CD8-positive, alpha-beta memory T cell (primary cell): ENCODE measurements at regions not wholly inside any gene's neighbourhood (a gene's known extent, or its start where the extent isn't known, plus 50 kb on each side); places are given as distances from the start of the nearest gene placed in this dataset.

Experiments
- CTCF ChIA-PET: fragments of 350-600 bp; sonication (Branson Sonifier 250); formaldehyde crosslinking; loops from one replicate; lab custom pipeline; 2021; ENCODE audit warnings: antibody characterized with exemption; lab: Charles Lee
- POLR2A ChIA-PET: fragments of 350-600 bp; sonication (Branson Sonifier 250); formaldehyde crosslinking; loops from one replicate; lab custom pipeline; 2021; ENCODE audit warnings: antibody characterized with exemption; lab: Charles Lee
- DNase-seq, 5 donors: peaks; one replicate each; pipeline versions ENCODE4 v3.0.0 to v3.0.0-alpha.2; 2020 to 2022; ENCODE audit warnings: mixed read lengths in 1 of 5
- H3K27ac ChIP-seq: one replicate; pipeline ENCODE4 v1.7.0; 2013; ENCODE audit warnings: low read depth, mild to moderate bottlenecking, low read length, moderate library complexity
- H3K27me3 ChIP-seq: 2 replicates; pipeline ENCODE4 v1.7.0; 2013; ENCODE audit warnings: low read length, mild to moderate bottlenecking; ENCODE audit not compliant: insufficient read depth, poor library complexity, severe bottlenecking
- H3K36me3 ChIP-seq: 2 replicates; pipeline ENCODE4 v1.7.0; 2013; ENCODE audit warnings: mild to moderate bottlenecking, low read length, moderate library complexity; ENCODE audit not compliant: insufficient read depth
- H3K4me1 ChIP-seq: 2 replicates; pipeline ENCODE4 v1.7.0; 2013; ENCODE audit warnings: mild to moderate bottlenecking, low read length, moderate library complexity; ENCODE audit not compliant: insufficient read depth
- H3K4me3 ChIP-seq: 2 replicates; pipeline ENCODE4 v1.7.0; 2013; ENCODE audit warnings: mild to moderate bottlenecking, low read length
- H3K9me3 ChIP-seq: 2 replicates; pipeline ENCODE4 v1.7.0; 2013; ENCODE audit warnings: mild to moderate bottlenecking, low read length
- H3K27ac Mint-ChIP-seq, 8 donors: one replicate each; pipeline ENCODE4 v1.8.0; 2020 to 2021; ENCODE audit warnings: mixed read lengths in 8 of 8, mild to moderate bottlenecking in 6 of 8, inconsistent platforms in 3 of 8, moderate library complexity in 3 of 8
- H3K27me3 Mint-ChIP-seq, 2 donors: one replicate each; pipeline ENCODE4 v1.8.0; 2020 to 2021; ENCODE audit warnings: mixed read lengths in 2 of 2, mild to moderate bottlenecking in 1 of 2, moderate library complexity in 1 of 2
- H3K36me3 Mint-ChIP-seq, 3 donors: one replicate each; pipeline ENCODE4 v1.8.0; 2020 to 2021; ENCODE audit warnings: mixed read lengths in 3 of 3, inconsistent platforms in 1 of 3, mild to moderate bottlenecking in 1 of 3
- H3K4me1 Mint-ChIP-seq, 3 donors: one replicate each; pipeline ENCODE4 v1.8.0; 2020 to 2021; ENCODE audit warnings: mixed read lengths in 3 of 3, inconsistent platforms in 1 of 3, mild to moderate bottlenecking in 1 of 3
- H3K4me3 Mint-ChIP-seq, 7 donors: one replicate each; pipeline ENCODE4 v1.8.0; 2020 to 2021; ENCODE audit warnings: mixed read lengths in 7 of 7, mild to moderate bottlenecking in 6 of 7, moderate library complexity in 4 of 7, inconsistent platforms in 2 of 7
- H3K9me3 Mint-ChIP-seq, 5 donors: one replicate each; pipeline ENCODE4 v1.8.0; 2020 to 2022; ENCODE audit warnings: mixed read lengths in 5 of 5, mild to moderate bottlenecking in 3 of 5, moderate library complexity in 2 of 5, inconsistent platforms in 1 of 5

GRCh38 chr15:27627623-27628022 lies 471.5 kb downstream of the OCA2 start:
- Mint-ChIP-seq H3K27me3 (peaks cover 0 to 1% of the 10 kb centered on the region in 2 donors), H3K9me3 (peaks cover 7 to 28% (median 23%) of the 10 kb centered on the region in 5 donors), H3K27ac (no peak overlapping the region), H3K4me1 (no peaks in the 10 kb centered on the region), H3K36me3 (no peaks in the 10 kb centered on the region), H3K4me3 (no peak overlapping the region)
- CTCF ChIA-PET: no interaction called here
- H3K27ac ChIP-seq: no peak overlapping the region
- no peaks in the 10 kb centered on the region for H3K27me3 ChIP-seq
- H3K36me3 ChIP-seq: no peaks in the 10 kb centered on the region
- H3K4me1 ChIP-seq: no peaks in the 10 kb centered on the region
- no peak for DNase-seq
- POLR2A ChIA-PET: no interaction called here
- H3K9me3 ChIP-seq: no peaks in the 10 kb centered on the region
- H3K4me3 ChIP-seq: no peak overlapping the region

GRCh38 chr15:27623560-27624305 lies 475.4 kb downstream of the OCA2 start:
- Mint-ChIP-seq H3K27ac (no peak overlapping the region), H3K4me1 (no peaks in the 10 kb centered on the region), H3K4me3 (no peak overlapping the region), H3K9me3 (peaks cover 3 to 34% (median 23%) of the 10 kb centered on the region in 5 donors), H3K27me3 (peaks cover 0 to 1% of the 10 kb centered on the region in 2 donors), H3K36me3 (no peaks in the 10 kb centered on the region)
- no peak overlapping the region for H3K27ac ChIP-seq
- no peaks in the 10 kb centered on the region for H3K4me1 ChIP-seq
- DNase-seq: no peak
- POLR2A ChIA-PET: no interaction called here
- no peaks in the 10 kb centered on the region for H3K27me3 ChIP-seq
- no peaks in the 10 kb centered on the region for H3K36me3 ChIP-seq
- CTCF ChIA-PET: no interaction called here
- no peaks in the 10 kb centered on the region for H3K9me3 ChIP-seq
- H3K4me3 ChIP-seq: no peak overlapping the region

DNA sequence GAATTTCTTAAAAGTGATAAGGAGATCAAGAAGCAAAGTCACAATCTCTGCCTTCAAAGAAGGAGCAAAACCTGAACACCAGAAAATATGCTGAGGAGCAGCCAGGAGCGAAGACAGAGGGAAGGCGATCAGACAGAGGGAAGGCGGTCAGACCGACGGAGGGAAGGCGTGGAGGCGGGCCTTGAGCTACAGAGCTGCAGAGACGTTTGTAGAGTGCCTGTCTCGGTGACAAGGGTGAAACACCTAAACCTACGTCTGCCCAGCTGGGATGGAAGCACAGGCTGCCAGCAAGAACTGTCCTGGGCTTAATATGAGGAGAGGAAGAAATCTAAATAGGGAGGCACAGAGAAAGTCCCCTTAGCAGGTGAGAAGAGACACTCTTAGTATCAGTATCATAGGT lies 476.0 kb downstream of the OCA2 start:
- Mint-ChIP-seq H3K9me3 (peaks cover 3 to 31% (median 23%) of the 10 kb centered on the region in 5 donors), H3K4me3 (no peak overlapping the region), H3K27me3 (peaks cover 0 to 1% of the 10 kb centered on the region in 2 donors), H3K4me1 (no peaks in the 10 kb centered on the region), H3K36me3 (no peaks in the 10 kb centered on the region), H3K27ac (no peak overlapping the region)
- H3K27ac ChIP-seq: no peak overlapping the region
- no peaks in the 10 kb centered on the region for H3K4me1 ChIP-seq
- POLR2A ChIA-PET: no interaction called here
- H3K4me3 ChIP-seq: no peak overlapping the region
- no peaks in the 10 kb centered on the region for H3K27me3 ChIP-seq
- DNase-seq: no peak
- no peaks in the 10 kb centered on the region for H3K36me3 ChIP-seq
- H3K9me3 ChIP-seq: no peaks in the 10 kb centered on the region
- CTCF ChIA-PET: no interaction called here

DNA sequence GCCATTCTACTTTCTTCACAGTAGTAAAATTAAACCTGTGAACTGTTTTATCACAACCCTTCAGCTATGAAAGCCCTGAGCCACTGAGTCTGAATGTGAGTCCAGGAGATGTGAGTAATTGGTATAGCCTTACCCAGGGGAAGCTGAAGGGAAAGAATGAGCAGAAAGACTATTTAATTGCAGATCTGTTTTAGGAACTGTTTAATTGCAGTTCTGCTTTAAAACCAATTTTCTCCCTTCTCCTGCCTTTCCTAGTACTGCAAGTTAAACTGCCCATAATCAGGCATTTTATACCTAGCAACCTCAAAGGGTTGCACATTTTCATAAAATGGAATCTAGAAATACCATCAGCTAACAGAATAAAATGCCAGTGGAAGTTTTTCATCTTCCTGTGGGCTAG lies 476.7 kb downstream of the OCA2 start:
- no peaks in the 10 kb centered on the region for H3K4me1 Mint-ChIP-seq
- H3K27me3 Mint-ChIP-seq: peaks cover 0 to 1% of the 10 kb centered on the region in 2 donors
- H3K36me3 Mint-ChIP-seq: no peaks in the 10 kb centered on the region
- no peak overlapping the region for H3K4me3 Mint-ChIP-seq
- no peak overlapping the region for H3K4me3 ChIP-seq
- DNase-seq: no peak
- POLR2A ChIA-PET: no interaction called here
- H3K36me3 ChIP-seq: no peaks in the 10 kb centered on the region
- no peak overlapping the region for H3K27ac Mint-ChIP-seq
- no peaks in the 10 kb centered on the region for H3K4me1 ChIP-seq
- H3K27ac ChIP-seq: no peak overlapping the region
- no peaks in the 10 kb centered on the region for H3K27me3 ChIP-seq
- CTCF ChIA-PET: no interaction called here
- no peaks in the 10 kb centered on the region for H3K9me3 ChIP-seq
- peaks cover 3 to 25% (median 19%) of the 10 kb centered on the region in 5 donors for H3K9me3 Mint-ChIP-seq

DNA sequence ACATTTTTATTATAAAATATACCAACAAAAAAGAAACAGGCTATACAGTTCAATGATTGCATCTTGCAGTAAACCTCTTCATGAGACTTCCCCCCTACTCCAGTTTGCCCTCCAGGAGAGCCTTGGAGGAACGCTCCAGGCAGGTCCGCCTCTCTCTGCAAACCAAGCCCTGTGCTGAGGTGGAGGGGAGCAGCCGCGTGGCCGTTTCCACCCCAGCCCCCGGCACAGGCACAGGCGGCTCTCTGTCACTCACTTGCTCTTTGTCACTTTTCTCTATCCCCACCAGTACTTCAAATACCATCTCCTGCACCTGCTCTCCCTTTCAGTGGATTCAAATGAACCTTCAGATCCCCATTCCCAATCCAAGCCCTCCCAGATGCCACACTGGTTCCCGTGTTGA lies 479.9 kb downstream of the OCA2 start:
- no peak for DNase-seq
- CTCF ChIA-PET: no interaction called here
- POLR2A ChIA-PET: no interaction called here
- H3K36me3 ChIP-seq: no peaks in the 10 kb centered on the region
- H3K4me1 Mint-ChIP-seq: no peaks in the 10 kb centered on the region
- H3K9me3 ChIP-seq: no peaks in the 10 kb centered on the region
- no peaks in the 10 kb centered on the region for H3K4me1 ChIP-seq
- no peaks in the 10 kb centered on the region for H3K27me3 ChIP-seq
- H3K27ac ChIP-seq: no peak overlapping the region
- H3K27ac Mint-ChIP-seq: no peak overlapping the region
- peaks cover 0 to 17% (median 12%) of the 10 kb centered on the region in 5 donors for H3K9me3 Mint-ChIP-seq
- H3K36me3 Mint-ChIP-seq: peaks cover 0 to 2% (median 0%) of the 10 kb centered on the region in 3 donors
- peaks cover 0 to 1% of the 10 kb centered on the region in 2 donors for H3K27me3 Mint-ChIP-seq
- no peak overlapping the region for H3K4me3 ChIP-seq
- no peak overlapping the region for H3K4me3 Mint-ChIP-seq

DNA sequence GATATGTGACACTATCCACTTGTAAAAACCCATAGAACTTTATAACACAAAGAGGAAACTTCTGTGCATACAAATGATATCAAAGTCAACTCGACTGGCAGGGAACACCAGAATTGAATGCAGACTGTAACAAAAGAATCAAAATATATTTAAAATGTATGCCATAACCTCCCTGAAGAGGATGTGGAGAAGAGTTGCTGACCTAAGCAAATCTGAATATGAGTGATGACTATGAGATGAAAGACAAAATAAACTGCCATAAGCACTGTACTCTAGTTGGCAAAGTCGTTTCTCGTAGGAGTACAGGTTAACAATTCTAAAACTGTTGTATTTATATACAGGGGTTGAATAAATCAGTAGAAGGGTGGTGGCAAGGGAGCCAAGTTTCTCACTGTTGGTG lies 482.1 kb downstream of the OCA2 start:
- no peaks in the 10 kb centered on the region for H3K27me3 ChIP-seq
- no peak overlapping the region for H3K4me3 ChIP-seq
- ChIA-PET POLR2A (no interaction called here), CTCF (no interaction called here)
- no peak overlapping the region for H3K27ac ChIP-seq
- H3K36me3 ChIP-seq: no peaks in the 10 kb centered on the region
- Mint-ChIP-seq H3K27ac (no peak overlapping the region), H3K36me3 (peaks cover 0 to 2% (median 0%) of the 10 kb centered on the region in 3 donors), H3K4me3 (no peak overlapping the region), H3K4me1 (no peaks in the 10 kb centered on the region), H3K9me3 (peaks cover 0 to 17% (median 8%) of the 10 kb centered on the region in 5 donors), H3K27me3 (no peaks in the 10 kb centered on the region)
- H3K9me3 ChIP-seq: no peaks in the 10 kb centered on the region
- H3K4me1 ChIP-seq: no peaks in the 10 kb centered on the region
- no peak for DNase-seq

DNA sequence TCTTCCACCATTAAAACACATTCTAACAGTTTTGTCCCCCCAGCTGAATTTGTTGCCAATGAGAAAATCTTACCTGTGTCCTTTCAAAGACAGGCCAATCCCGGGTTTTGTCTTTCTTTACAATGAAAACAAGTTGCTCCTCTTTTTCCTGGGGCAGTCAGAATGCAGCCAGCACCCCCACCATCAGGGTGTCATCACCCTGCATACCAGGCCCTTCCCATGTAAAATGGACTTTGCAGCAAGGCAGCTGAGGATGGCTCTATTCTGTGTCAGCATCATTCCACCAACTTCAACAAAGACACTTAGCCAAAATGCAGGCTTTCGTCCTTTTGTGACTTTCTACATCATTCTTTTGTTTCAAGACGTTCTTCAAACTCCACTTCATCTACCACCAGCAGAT lies 490.9 kb downstream of the OCA2 start:
- Histone ChIP-seq H3K4me3 (no peak overlapping the region), H3K9me3 (no peaks in the 10 kb centered on the region), H3K27ac (no peak overlapping the region), H3K27me3 (no peaks in the 10 kb centered on the region), H3K36me3 (no peaks in the 10 kb centered on the region), H3K4me1 (no peaks in the 10 kb centered on the region)
- H3K27ac Mint-ChIP-seq: no peak overlapping the region
- DNase-seq: no peak
- no peaks in the 10 kb centered on the region for H3K36me3 Mint-ChIP-seq
- no peaks in the 10 kb centered on the region for H3K27me3 Mint-ChIP-seq
- POLR2A ChIA-PET: no interaction called here
- peaks cover 0 to 14% (median 7%) of the 10 kb centered on the region in 5 donors for H3K9me3 Mint-ChIP-seq
- H3K4me3 Mint-ChIP-seq: no peak overlapping the region
- CTCF ChIA-PET: no interaction called here
- no peaks in the 10 kb centered on the region for H3K4me1 Mint-ChIP-seq

DNA sequence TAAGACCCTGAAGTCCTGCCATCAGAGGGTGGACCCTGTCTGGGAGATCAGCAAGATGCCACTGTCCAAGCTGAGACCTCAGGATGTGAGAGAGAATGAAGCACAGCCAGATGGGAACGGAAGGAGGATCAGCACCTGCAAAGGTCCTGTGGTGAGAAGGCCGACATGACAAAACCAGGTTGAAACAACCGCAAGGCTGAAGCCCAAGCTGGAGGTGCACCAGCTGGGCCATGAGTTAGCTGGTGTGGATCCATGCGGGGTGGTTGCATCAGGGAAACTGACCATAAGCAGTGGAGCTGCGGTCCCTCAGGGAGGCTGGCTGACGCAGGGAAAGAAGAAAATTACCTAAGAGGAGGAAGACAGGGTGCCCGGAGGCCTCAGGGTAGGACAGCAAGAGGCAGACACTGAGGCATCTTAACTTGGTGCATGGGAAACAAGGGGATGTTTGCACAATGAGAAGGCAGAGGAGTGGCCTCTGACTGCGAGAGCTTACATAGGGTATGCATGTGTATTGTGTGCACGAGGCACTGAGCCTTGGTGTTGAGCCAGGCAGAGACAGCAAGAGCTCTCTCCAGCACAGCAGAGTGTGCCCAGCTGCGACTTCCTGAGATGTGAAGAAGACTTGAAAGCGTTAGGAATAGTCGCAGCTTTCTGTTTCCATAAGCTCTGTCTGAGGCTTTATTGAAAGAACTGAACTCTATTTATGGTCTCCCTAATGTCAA lies 497.7 kb downstream of the OCA2 start:
- H3K4me1 Mint-ChIP-seq: no peaks in the 10 kb centered on the region
- ChIA-PET CTCF (no interaction called here), POLR2A (no interaction called here)
- Histone ChIP-seq H3K27ac (no peak overlapping the region), H3K27me3 (no peaks in the 10 kb centered on the region), H3K36me3 (no peaks in the 10 kb centered on the region), H3K4me3 (no peak overlapping the region), H3K9me3 (no peaks in the 10 kb centered on the region), H3K4me1 (no peaks in the 10 kb centered on the region)
- no peak overlapping the region for H3K27ac Mint-ChIP-seq
- peaks cover 0 to 1% of the 10 kb centered on the region in 2 donors for H3K27me3 Mint-ChIP-seq
- DNase-seq: no peak
- peaks cover 0 to 13% (median 5%) of the 10 kb centered on the region in 5 donors for H3K9me3 Mint-ChIP-seq
- H3K36me3 Mint-ChIP-seq: no peaks in the 10 kb centered on the region
- H3K4me3 Mint-ChIP-seq: no peak overlapping the region
